Neural cell (in vitro differentiated cells): ENCODE measurements at regions not wholly inside any gene's neighbourhood (a gene's known extent, or its start where the extent isn't known, plus 50 kb on each side); places are given as distances from the start of the nearest gene placed in this dataset.

Experiments
- H2AFZ ChIP-seq: fragments of 200-600, 300-800 bp; sonication (generic), shearing (Covaris generic); 2 replicates; pipeline ENCODE4 v1.6.0; 2014; ENCODE audit warnings: low read depth, mild to moderate bottlenecking, antibody characterized with exemption, low read length, moderate library complexity
- H3F3A ChIP-seq: fragments of 200-600 bp; shearing (Covaris generic); 2 replicates; pipeline ENCODE4 v1.6.1; 2016; ENCODE audit warnings: mild to moderate bottlenecking, moderate library complexity, mixed read lengths, antibody characterized with exemption, low read length; ENCODE audit not compliant: insufficient read depth, poor library complexity, severe bottlenecking
- H3K27ac ChIP-seq: fragments of 200-600, 300-800 bp; sonication (generic), shearing (Covaris generic); 2 replicates; pipeline ENCODE4 v1.5.1; 2014; ENCODE audit warnings: mild to moderate bottlenecking, low read length, moderate library complexity
- H3K27me3 ChIP-seq: fragments of 300-800, 200-600 bp; sonication (generic), shearing (Covaris generic); 2 replicates; pipeline ENCODE4 v1.6.0; 2014; ENCODE audit warnings: mild to moderate bottlenecking, low read depth, low read length, moderate library complexity; ENCODE audit not compliant: insufficient read depth
- H3K36me3 ChIP-seq: fragments of 300-800, 200-600 bp; sonication (generic), shearing (Covaris generic); 2 replicates; pipeline ENCODE4 v1.5.1; 2014; ENCODE audit warnings: mild to moderate bottlenecking, antibody characterized with exemption, low read length, moderate library complexity; ENCODE audit not compliant: insufficient read depth
- H3K4me2 ChIP-seq: fragments of 300-800, 200-600 bp; sonication (generic), shearing (Covaris generic); 2 replicates; pipeline ENCODE4 v1.6.0; 2014; ENCODE audit warnings: mild to moderate bottlenecking, low read length
- H3K4me3 ChIP-seq: fragments of 300-800, 200-600 bp; sonication (generic), shearing (Covaris generic); 2 replicates; pipeline ENCODE4 v1.5.1; 2014; ENCODE audit warnings: mild to moderate bottlenecking, low read length, moderate library complexity
- H3K79me2 ChIP-seq: fragments of 200-600 bp; shearing (Covaris generic); replicated peaks from 2 replicates; pipeline ENCODE4 v1.6.0; 2014; ENCODE audit warnings: mild to moderate bottlenecking, low read length, moderate library complexity; ENCODE audit not compliant: insufficient read depth
- H3K9ac ChIP-seq: fragments of 300-800, 200-600 bp; sonication (generic), shearing (Covaris generic); 2 replicates; pipeline ENCODE4 v1.6.1; 2016; ENCODE audit warnings: mild to moderate bottlenecking, low read length, mixed read lengths
- H3K9me2 ChIP-seq: fragments of 200-600 bp; shearing (Covaris generic); 2 replicates; pipeline ENCODE4 v1.6.1; 2016; ENCODE audit warnings: mild to moderate bottlenecking, low read length, mixed read lengths; ENCODE audit not compliant: insufficient read depth
- H3K9me3 ChIP-seq: fragments of 200-600, 300-800 bp; sonication (generic), shearing (Covaris generic); 2 replicates; pipeline ENCODE4 v1.6.1; 2016; ENCODE audit warnings: mild to moderate bottlenecking, mixed run types, low read length, moderate library complexity, mixed read lengths
- H4K20me1 ChIP-seq: fragments of 200-600 bp; shearing (Covaris generic); 2 replicates; pipeline ENCODE4 v1.6.1; 2016; ENCODE audit warnings: mild to moderate bottlenecking, mixed run types; ENCODE audit not compliant: insufficient read depth
- CTCF ChIP-seq: fragments of 450-650 bp; IDR thresholded peaks from 2 replicates; pipeline ENCODE4 v1.5.1; 2014; ENCODE audit warnings: antibody characterized with exemption, mild to moderate bottlenecking, moderate library complexity; ENCODE audit not compliant: poor library complexity, severe bottlenecking
- EP300 ChIP-seq: fragments of 450-650 bp; conservative IDR thresholded peaks from 2 replicates; pipeline ENCODE4 v1.6.1; 2014; ENCODE audit warnings: antibody characterized with exemption, mild to moderate bottlenecking, moderate library complexity; ENCODE audit not compliant: poor library complexity, severe bottlenecking
- EZH2 ChIP-seq: fragments of 200-600, 300-800 bp; shearing (Covaris generic), sonication (generic); IDR thresholded peaks from 2 replicates; pipeline ENCODE4 v1.6.1; 2014; ENCODE audit warnings: antibody characterized with exemption, low read length, borderline replicate concordance, mild to moderate bottlenecking; ENCODE audit not compliant: insufficient read depth, poor library complexity, severe bottlenecking
- MXI1 ChIP-seq: fragments of 450-650 bp; conservative IDR thresholded peaks from 2 replicates; pipeline ENCODE4 v1.6.1; 2014; ENCODE audit warnings: antibody characterized with exemption, mild to moderate bottlenecking; ENCODE audit not compliant: poor library complexity, severe bottlenecking
- POLR2AphosphoS5 ChIP-seq: IDR thresholded peaks from 2 replicates; pipeline ENCODE4 v1.6.1; 2012
- RAD21 ChIP-seq: fragments of 450-650 bp; conservative IDR thresholded peaks from 2 replicates; pipeline ENCODE4 v1.6.1; 2014; ENCODE audit warnings: antibody characterized with exemption, mild to moderate bottlenecking, moderate library complexity
- REST ChIP-seq: IDR thresholded peaks from 2 replicates; pipeline ENCODE4 v1.6.1; 2012; ENCODE audit warnings: borderline replicate concordance
- SMC3 ChIP-seq: fragments of 450-650 bp; conservative IDR thresholded peaks from 2 replicates; pipeline ENCODE4 v1.6.1; 2014; ENCODE audit warnings: antibody characterized with exemption, mild to moderate bottlenecking, moderate library complexity; ENCODE audit not compliant: poor library complexity
- TAF1 ChIP-seq: IDR thresholded peaks from 2 replicates; pipeline ENCODE4 v1.6.1; 2012; ENCODE audit warnings: low read depth

GRCh38 chr4:144204431-144204830 is 63.9 kb upstream of the GYPA start:
- H3K9me3 ChIP-seq = no peaks in the 10 kb centered on the region
- TF ChIP-seq POLR2AphosphoS5 = no peak
- TF ChIP-seq TAF1 = no peak
- TF ChIP-seq SMC3 = no peak
- TF ChIP-seq RAD21 = no peak
- no peak for TF ChIP-seq EZH2
- no peaks in the 10 kb centered on the region for H3F3A ChIP-seq
- H3K4me2 ChIP-seq = no peak overlapping the region
- no peak overlapping the region for H3K9ac ChIP-seq
- H3K27me3 ChIP-seq = no peaks in the 10 kb centered on the region
- no peak overlapping the region for H3K27ac ChIP-seq
- H3K79me2 ChIP-seq = no peaks in the 10 kb centered on the region
- H2AFZ ChIP-seq = no peak overlapping the region
- no peaks in the 10 kb centered on the region for H4K20me1 ChIP-seq
- H3K9me2 ChIP-seq = no peaks in the 10 kb centered on the region
- H3K36me3 ChIP-seq = no peaks in the 10 kb centered on the region
- H3K4me3 ChIP-seq = no peak overlapping the region

GRCh38 chr4:144206711-144207110 is 66.2 kb upstream of the GYPA start:
- no peak overlapping the region for H3K4me2 ChIP-seq
- no peaks in the 10 kb centered on the region for H3K36me3 ChIP-seq
- H3F3A ChIP-seq = no peaks in the 10 kb centered on the region
- H3K9me2 ChIP-seq = no peaks in the 10 kb centered on the region
- no peak overlapping the region for H2AFZ ChIP-seq
- H3K27ac ChIP-seq = no peak overlapping the region
- no peaks in the 10 kb centered on the region for H3K27me3 ChIP-seq
- TF ChIP-seq CTCF = no peak
- no peak for TF ChIP-seq MXI1
- no peak for TF ChIP-seq POLR2AphosphoS5
- TF ChIP-seq RAD21 = no peak
- no peak for TF ChIP-seq EP300
- no peaks in the 10 kb centered on the region for H4K20me1 ChIP-seq
- no peaks in the 10 kb centered on the region for H3K79me2 ChIP-seq
- no peak overlapping the region for H3K4me3 ChIP-seq
- H3K9ac ChIP-seq = no peak overlapping the region
- H3K9me3 ChIP-seq = no peaks in the 10 kb centered on the region

GRCh38 chr4:144208074-144208473 is 67.6 kb upstream of the GYPA start:
- Histone ChIP-seq H2AFZ (no peak overlapping the region), H3K4me2 (no peak overlapping the region), H3K36me3 (no peaks in the 10 kb centered on the region), H3K79me2 (no peaks in the 10 kb centered on the region), H3K9me2 (no peaks in the 10 kb centered on the region), H3K27ac (no peak overlapping the region), H3K9ac (no peak overlapping the region), H3K9me3 (no peaks in the 10 kb centered on the region), H3K27me3 (no peaks in the 10 kb centered on the region), H3K4me3 (no peak overlapping the region), H3F3A (no peaks in the 10 kb centered on the region), H4K20me1 (no peaks in the 10 kb centered on the region)
- no peak for TF ChIP-seq EP300
- no peak for TF ChIP-seq REST
- TF ChIP-seq POLR2AphosphoS5 = no peak
- TF ChIP-seq EZH2 = no peak
- no peak for TF ChIP-seq CTCF
- no peak for TF ChIP-seq RAD21
- no peak for TF ChIP-seq TAF1
- no peak for TF ChIP-seq MXI1
- TF ChIP-seq SMC3 = no peak
